NT2/D1 (cell line): ENCODE measurements at regions not wholly inside any gene's neighbourhood (a gene's known extent, or its start where the extent isn't known, plus 50 kb on each side); places are given as distances from the start of the nearest gene placed in this dataset.

Source experiments
- SUZ12 ChIP-seq: IDR thresholded peaks from 2 replicates; pipeline ENCODE4 v1.6.1; 2011; ENCODE audit not compliant: insufficient read length, insufficient read depth; ENCODE audit errors: extremely low read depth
- YY1 ChIP-seq: IDR thresholded peaks from 2 replicates; pipeline ENCODE4 v1.6.1; 2011; ENCODE audit not compliant: insufficient read length, insufficient read depth
- ZNF274 ChIP-seq: IDR thresholded peaks from 2 replicates; pipeline ENCODE4 v1.6.1; 2011; ENCODE audit warnings: mild to moderate bottlenecking, low read depth, low read length

DNA sequence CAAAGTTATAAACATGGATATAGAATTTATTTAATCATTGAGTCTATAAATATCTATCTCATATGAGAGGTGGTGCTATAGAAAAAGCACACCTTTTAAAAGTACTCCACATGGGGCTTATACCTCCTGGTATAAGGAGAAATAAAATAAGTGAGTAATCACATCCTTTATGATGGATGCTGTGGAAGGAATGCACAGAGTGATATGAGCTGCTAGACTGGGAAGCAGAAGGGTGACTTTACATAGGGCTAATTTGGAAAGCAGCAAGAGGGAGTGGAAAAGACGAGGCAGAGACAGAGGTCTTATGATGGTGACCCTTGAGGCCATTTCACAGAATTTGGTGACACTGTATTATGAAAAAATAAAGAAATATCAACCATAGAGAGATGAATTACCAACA, 59.4 kb upstream of the AHR start:
- TF ChIP-seq YY1 (no peak), ZNF274 (no peak), SUZ12 (no peak)
